ENCODE measurements at regions not wholly inside any gene's neighbourhood (a gene's known extent, or its start where the extent isn't known, plus 50 kb on each side); places are given as distances from the start of the nearest gene placed in this dataset.

- Mint-ChIP-seq H3K4me1 (no peaks in the 10 kb centered on the region), H3K36me3 (ENCODE audit: low read depth) (no peaks in the 10 kb centered on the region), H3K4me3 (no peak overlapping the region), H3K9me3 (no peaks in the 10 kb centered on the region), H3K27me3 (ENCODE audit: low read depth) (no peaks in the 10 kb centered on the region), H3K27ac (no peak overlapping the region)
- TF ChIP-seq CTCF (IDR thresholded peaks at IDR 0.05; ENCODE audit: unreplicated experiment in 3 of 3): no peak
These were observed 58.9 kb upstream of the CTNNA2 start for GRCh38 chr2:79453918-79454317.

GRCh38 chr2:79452651-79453050 is 60.2 kb upstream of the CTNNA2 start:
- no peaks in the 10 kb centered on the region for H3K4me1 Mint-ChIP-seq
- H3K4me3 Mint-ChIP-seq: no peak overlapping the region
- no peaks in the 10 kb centered on the region for H3K9me3 Mint-ChIP-seq
- no peak overlapping the region for H3K27ac Mint-ChIP-seq
- H3K27me3 Mint-ChIP-seq (ENCODE audit: low read depth): no peaks in the 10 kb centered on the region
- no peaks in the 10 kb centered on the region for H3K36me3 Mint-ChIP-seq (ENCODE audit: low read depth)
- no peak for TF ChIP-seq CTCF (IDR thresholded peaks at IDR 0.05; ENCODE audit: unreplicated experiment in 3 of 3)

GRCh38 chr2:79447463-79447862 is 65.4 kb upstream of the CTNNA2 start:
- Mint-ChIP-seq H3K36me3 (ENCODE audit: low read depth) (no peaks in the 10 kb centered on the region), H3K27ac (no peak overlapping the region), H3K4me3 (no peak overlapping the region), H3K4me1 (no peaks in the 10 kb centered on the region), H3K9me3 (peaks cover 2% of the 10 kb centered on the region), H3K27me3 (ENCODE audit: low read depth) (no peaks in the 10 kb centered on the region)
- no peak for TF ChIP-seq CTCF (IDR thresholded peaks at IDR 0.05; ENCODE audit: unreplicated experiment in 3 of 3)

DNA sequence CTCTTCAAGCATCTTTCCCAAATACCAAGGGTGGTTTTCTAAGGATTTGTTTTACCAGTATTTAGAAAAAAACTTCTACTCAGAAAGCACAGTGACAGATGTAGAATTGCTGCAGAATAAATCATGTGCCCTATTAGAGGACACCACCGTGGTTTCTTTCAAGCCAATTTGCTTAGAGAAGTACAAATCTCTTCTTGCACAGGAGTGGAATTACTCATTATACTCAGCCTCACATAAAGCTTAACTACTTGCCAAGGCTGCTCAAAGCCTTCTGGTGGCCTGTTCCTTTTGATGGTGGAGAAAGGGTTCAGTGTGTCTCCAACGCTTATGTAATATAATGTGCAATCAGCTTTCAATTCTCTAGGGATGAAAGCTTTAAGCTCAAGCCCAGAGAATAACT is 66.5 kb upstream of the CTNNA2 start:
- Mint-ChIP-seq H3K4me1 (no peaks in the 10 kb centered on the region), H3K36me3 (ENCODE audit: low read depth) (no peaks in the 10 kb centered on the region), H3K27me3 (ENCODE audit: low read depth) (no peaks in the 10 kb centered on the region), H3K4me3 (no peak overlapping the region), H3K27ac (no peak overlapping the region), H3K9me3 (peaks cover 2% of the 10 kb centered on the region)
- no peak for TF ChIP-seq CTCF (IDR thresholded peaks at IDR 0.05; ENCODE audit: unreplicated experiment in 3 of 3)

GRCh38 chr2:79437433-79438267 is 75.2 kb upstream of the CTNNA2 start:
- peaks cover 8% of the 10 kb centered on the region for H3K4me1 Mint-ChIP-seq
- no peak for TF ChIP-seq CTCF (IDR thresholded peaks at IDR 0.05; ENCODE audit: unreplicated experiment in 3 of 3)
- no peak overlapping the region for H3K27ac Mint-ChIP-seq
- H3K27me3 Mint-ChIP-seq (ENCODE audit: low read depth): peaks cover 6% of the 10 kb centered on the region
- peaks cover 2% of the 10 kb centered on the region for H3K9me3 Mint-ChIP-seq
- no peaks in the 10 kb centered on the region for H3K36me3 Mint-ChIP-seq (ENCODE audit: low read depth)
- peak overlapping the region in 2 of 3 experiments; percentile 37 to 51 for H3K4me3 Mint-ChIP-seq

DNA sequence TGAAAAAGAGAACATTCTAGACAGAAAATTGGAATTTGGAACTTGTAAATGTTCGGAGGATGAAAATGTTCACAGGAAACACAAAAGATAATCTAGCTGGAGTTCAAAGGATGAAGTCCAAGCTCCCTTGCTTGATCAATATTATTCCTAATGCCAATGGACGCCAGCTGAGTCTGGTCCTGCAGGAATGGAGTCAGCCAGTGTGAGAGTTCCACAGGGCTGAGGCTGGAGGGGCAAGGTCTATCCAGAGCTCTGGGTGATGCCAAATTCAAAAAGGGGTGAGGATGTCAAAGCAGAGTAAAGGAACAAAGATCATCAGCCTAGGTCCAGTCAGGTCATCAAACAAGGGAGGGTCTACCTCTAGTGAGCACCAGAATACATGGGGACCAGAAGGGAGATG is 78.5 kb upstream of the CTNNA2 start:
- H3K4me3 Mint-ChIP-seq: no peak overlapping the region
- peaks cover 2% of the 10 kb centered on the region for H3K9me3 Mint-ChIP-seq
- peaks cover 8% of the 10 kb centered on the region for H3K4me1 Mint-ChIP-seq
- H3K27ac Mint-ChIP-seq: no peak overlapping the region
- no peaks in the 10 kb centered on the region for H3K36me3 Mint-ChIP-seq (ENCODE audit: low read depth)
- no peak for TF ChIP-seq CTCF (IDR thresholded peaks at IDR 0.05; ENCODE audit: unreplicated experiment in 3 of 3)
- peaks cover 6% of the 10 kb centered on the region for H3K27me3 Mint-ChIP-seq (ENCODE audit: low read depth)
